K562 (cell line): ENCODE measurements at regions not wholly inside any gene's neighbourhood (a gene's known extent, or its start where the extent isn't known, plus 50 kb on each side); places are given as distances from the start of the nearest gene placed in this dataset.

Source experiments
- ATAC-seq: fragments of 200-7000 bp; cut with Tn5 transposase; 3 replicates; pipeline ENCODE4 v1.9.1; 2020; ENCODE audit warnings: moderate library complexity
- BruUV-seq: library from RNA; stranded (reverse); fragments of 400-500 nt; replicated peaks from 2 replicates; lab custom pipeline; 2021; lab: Mats Ljungman, UMichigan
- CTCF ChIA-PET: fragments of 300-600 bp; formaldehyde crosslinking; extraction: SDS; loops from one replicate; lab custom pipeline; 2021; ENCODE audit warnings: low intra/inter-chr PET ratio; lab: Yijun Ruan, JAX
- POLR2A ChIA-PET: fragments of 300-600, 350-650 bp; sonication (Branson Sonifier 250); formaldehyde crosslinking; extraction: SDS; loops from one replicate; lab custom pipeline; 2021; ENCODE audit warnings: antibody characterized with exemption, inconsistent platforms; lab: Yijun Ruan, JAX
- DNase-seq, 4 experiments: peaks; one replicate each; pipeline versions ENCODE4 v3.0.0 to v3.0.0-alpha.2; 2011 to 2018; ENCODE audit warnings: low spot score in 3 of 4, mixed read lengths in 3 of 4; ENCODE audit errors: extremely low read depth in 1 of 4
- FAIRE-seq: peaks from 2 replicates; lab custom pipeline; 2011; peaks lifted over from hg19 to GRCh38; lab: Jason Lieb, UNC
- H2AFZ ChIP-seq: 2 replicates; pipeline ENCODE4 v1.6.0; 2011; ENCODE audit warnings: low read depth, low read length, control low read depth, inconsistent platforms
- H3K27ac ChIP-seq: fragments of 200-600 bp; 3 replicates; pipeline ENCODE4 v1.8.0; 2011; ENCODE audit warnings: low read depth, mild to moderate bottlenecking, control low read depth, inconsistent platforms, low read length, moderate library complexity, mixed read lengths; ENCODE audit errors: extremely low read depth
- H3K27me3 ChIP-seq, 2 experiments: fragments of 300-600 bp in 1 of 2; 2 replicates in 1 of 2; 3 replicates in 1 of 2; pipeline versions ENCODE4 v1.6.0 to v1.8.0; 2011; ENCODE audit warnings: inconsistent platforms in 2 of 2, low read length in 2 of 2, mild to moderate bottlenecking in 1 of 2, mixed read lengths in 1 of 2, moderate library complexity in 1 of 2; ENCODE audit not compliant: control insufficient read depth in 2 of 2, insufficient read depth in 2 of 2
- H3K36me3 ChIP-seq: fragments of 300-600 bp; 3 replicates; pipeline ENCODE4 v1.8.0; 2011; ENCODE audit warnings: mild to moderate bottlenecking, low read length, inconsistent platforms; ENCODE audit not compliant: control insufficient read depth, insufficient read depth
- H3K4me1 ChIP-seq, 2 experiments: fragments of 200-600 bp in 1 of 2; replicated peaks in 1 of 2; 2 replicates in 1 of 2; 3 replicates in 1 of 2; pipeline versions ENCODE4 v1.5.1 to v1.8.0; 2011; ENCODE audit warnings: inconsistent platforms in 2 of 2, low read length in 2 of 2, mild to moderate bottlenecking in 1 of 2, mixed read lengths in 1 of 2, moderate library complexity in 1 of 2; ENCODE audit not compliant: control insufficient read depth in 2 of 2, insufficient read depth in 2 of 2
- H3K4me2 ChIP-seq: 2 replicates; pipeline ENCODE4 v1.6.1; 2011; ENCODE audit warnings: low read length, control low read depth, inconsistent platforms, mixed read lengths; ENCODE audit not compliant: insufficient read depth
- H3K4me3 ChIP-seq: fragments of 200-600 bp; sonication (generic), shearing (Covaris generic); 2 replicates; pipeline ENCODE4 v1.5.1; 2016; ENCODE audit warnings: control low read depth, inconsistent platforms
- H3K79me2 ChIP-seq: fragments of 200-600 bp; 3 replicates; pipeline ENCODE4 v1.8.0; 2011; ENCODE audit warnings: low read length, inconsistent platforms; ENCODE audit not compliant: control insufficient read depth, insufficient read depth
- H3K9ac ChIP-seq, 2 experiments: 2 replicates each; pipeline versions ENCODE4 v1.6.0 to v1.6.1; 2011; ENCODE audit warnings: low read depth in 2 of 2, low read length in 2 of 2, control low read depth in 1 of 2, inconsistent platforms in 1 of 2, mild to moderate bottlenecking in 1 of 2, mixed read lengths in 1 of 2; ENCODE audit not compliant: insufficient read depth in 1 of 2
- H3K9me1 ChIP-seq: one replicate; pipeline ENCODE4 v1.6.0; 2011; ENCODE audit warnings: inconsistent platforms, mild to moderate bottlenecking, low read length, moderate library complexity; ENCODE audit not compliant: control insufficient read depth, insufficient read depth
- H3K9me3 ChIP-seq: replicated peaks from 2 replicates; pipeline ENCODE4 v1.5.1; 2011; ENCODE audit warnings: low read depth, low read length, inconsistent platforms; ENCODE audit not compliant: control insufficient read depth, insufficient read depth
- H4K20me1 ChIP-seq: replicated peaks from 2 replicates; pipeline ENCODE4 v1.6.1; 2011; ENCODE audit warnings: low read length, inconsistent platforms, mixed read lengths; ENCODE audit not compliant: control insufficient read depth, insufficient read depth
- CTBP1 ChIP-seq: fragments of 450-650 bp; IDR thresholded peaks from 2 replicates; pipeline ENCODE4 v1.6.1; 2016; ENCODE audit warnings: borderline replicate concordance
- FOXK2 ChIP-seq, 2 experiments: fragments of 450-650 bp; IDR thresholded peaks in 1 of 2; conservative IDR thresholded peaks in 1 of 2; 2 replicates each; pipeline ENCODE4 v1.6.1; 2016; ENCODE audit warnings: low read depth in 2 of 2, mild to moderate bottlenecking in 1 of 2
- HDAC3 ChIP-seq: fragments of 450-650 bp; IDR thresholded peaks from 2 replicates; pipeline ENCODE4 v1.6.1; 2018; ENCODE audit warnings: borderline replicate concordance, mild to moderate bottlenecking, moderate library complexity; ENCODE audit not compliant: partially characterized antibody
- HNRNPLL ChIP-seq: fragments of 200-400 bp; formaldehyde crosslinking; IDR thresholded peaks from 2 replicates; pipeline ENCODE4 v1.6.1; 2017; ENCODE audit warnings: low read length, low read depth, mild to moderate bottlenecking; ENCODE audit not compliant: poor library complexity, severe bottlenecking
- LCOR ChIP-seq: sonication (generic); formaldehyde crosslinking; IDR thresholded peaks from 2 replicates; pipeline ENCODE4 v1.8.0; 2022; ENCODE audit warnings: mild to moderate bottlenecking, missing genetic modification reagents
- MIER1 ChIP-seq: fragments of 450-650 bp; IDR thresholded peaks from 2 replicates; pipeline ENCODE4 v1.6.1; 2016; ENCODE audit warnings: antibody characterized with exemption, mild to moderate bottlenecking, low read depth
- MTF1 ChIP-seq: fragments of 250-450 bp; sonication (Bioruptor Pico); IDR thresholded peaks from 2 replicates; pipeline ENCODE4 v1.9.0; 2021; ENCODE audit warnings: moderate library complexity, mild to moderate bottlenecking, inconsistent platforms, borderline replicate concordance
- PTTG1 ChIP-seq: fragments of 450-650 bp; IDR thresholded peaks from 2 replicates; pipeline ENCODE4 v1.6.1; 2016; ENCODE audit warnings: low read depth, mild to moderate bottlenecking, missing genetic modification characterization, missing compliant biosample characterization
- SMAD2 ChIP-seq: fragments of 150-350 bp; IDR thresholded peaks from 2 replicates; pipeline ENCODE4 v1.6.1; 2014; ENCODE audit warnings: low read depth, mild to moderate bottlenecking, low read length
- SNIP1 ChIP-seq: fragments of 450-650 bp; IDR thresholded peaks from 2 replicates; pipeline ENCODE4 v1.7.1; 2017; ENCODE audit warnings: low read depth, mild to moderate bottlenecking
- SNRNP70 ChIP-seq: fragments of 200-400 bp; formaldehyde crosslinking; optimal IDR thresholded peaks from 2 replicates; pipeline ENCODE3; 2017; ENCODE audit warnings: low read depth, low read length
- STAG1 ChIP-seq: sonication (generic); formaldehyde crosslinking; IDR thresholded peaks from 2 replicates; pipeline ENCODE4 v1.5.0; 2020; ENCODE audit warnings: missing genetic modification reagents, borderline replicate concordance
- ZNF232 ChIP-seq: sonication (generic); formaldehyde crosslinking; IDR thresholded peaks from 2 replicates; pipeline ENCODE4 v1.8.0; 2022; ENCODE audit warnings: mild to moderate bottlenecking, missing genetic modification reagents
- WGBS: fragments of 100-300 bp; shearing (Covaris generic); methylation state at CpG from one replicate; pipeline ENCODE4 v1.1.6; 2016; ENCODE audit warnings: low coverage, mixed read lengths; ENCODE audit not compliant: insufficient coverage; ENCODE audit errors: missing lambda C conversion rate; 5-methylcytosine and 5-hydroxymethylcytosine counted together
- in situ Hi-C: fragments of 300-500 bp; cut with MboI; formaldehyde crosslinking; loops from 4 replicates; pipeline ENCODE4 v1.15.0; 2018; ENCODE audit warnings: inconsistent platforms, mixed read lengths
- intact Hi-C: fragments of 100-400 bp; cut with micrococcal nuclease; formaldehyde crosslinking; loops from 2 replicates; pipeline ENCODE4 v1.14.2; 2022
- TF ChIP-seq, protein P1 (sequence below): fragments of 250-450 bp; sonication (Bioruptor Pico); IDR thresholded peaks from 2 replicates; pipeline ENCODE4 v1.4.0; 2020; ENCODE audit warnings: borderline replicate concordance

GRCh38 chr1:22344329-22344630 is 107.4 kb upstream of the ZBTB40 start (continued):
- TF ChIP-seq HNRNPLL (no peak), SNIP1 (no peak), LCOR (CRISPR knock-in tag) (no peak), PTTG1 (tag) (no peak), STAG1 (CRISPR knock-in tag) (no peak), ZNF232 (CRISPR knock-in tag) (no peak), FOXK2 (conservative IDR thresholded peaks at IDR 0.05 in 1 of 2, IDR thresholded peaks at IDR 0.05 in 1 of 2; ENCODE audit: low read depth in 2 of 2) (no peak), SMAD2 (no peak)

DNA sequence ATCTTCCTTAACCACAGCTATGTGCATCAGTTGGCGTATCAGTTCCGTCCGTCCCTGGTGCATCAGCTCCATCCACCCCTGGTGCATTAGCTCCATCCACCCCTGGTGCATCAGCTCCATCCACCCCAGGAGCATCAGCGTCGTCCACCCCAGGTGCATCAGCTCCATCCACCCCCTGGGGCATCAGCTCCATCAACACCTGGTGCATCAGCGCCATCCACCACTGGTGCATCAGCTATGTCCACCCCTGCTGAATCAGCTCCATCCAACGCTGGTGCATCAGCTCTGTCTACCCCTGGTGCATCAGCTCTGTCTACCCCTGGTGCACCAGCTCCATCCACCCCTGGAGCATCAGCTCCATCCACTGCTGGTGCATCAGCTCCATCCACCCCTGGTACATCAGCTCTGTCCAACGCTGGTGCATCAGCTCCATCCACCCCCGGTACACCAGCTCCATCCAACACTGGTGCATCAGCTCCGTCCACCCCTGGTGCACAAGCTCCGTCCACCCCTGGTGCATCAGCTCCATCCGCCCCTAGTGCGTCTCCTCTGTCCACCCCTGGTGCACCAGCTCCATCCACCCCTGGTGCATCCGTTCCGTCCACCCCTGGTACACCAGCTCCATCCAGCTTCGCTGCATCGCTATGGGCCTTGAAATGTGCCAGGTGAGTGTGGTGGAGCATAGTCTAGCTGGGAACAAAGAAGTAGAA is 106.6 kb upstream of the ZBTB40 start:
- Histone ChIP-seq H4K20me1 (peaks cover 26% of the 10 kb centered on the region), H3K27ac (no peak overlapping the region), H3K9ac (no peak overlapping the region), H3K36me3 (no peaks in the 10 kb centered on the region), H3K4me3 (no peak overlapping the region), H3K79me2 (no peaks in the 10 kb centered on the region)
- in situ Hi-C loops (no loop called here), intact Hi-C loops (no loop called here)
- ATAC-seq (no peak), FAIRE-seq (no peak)
- CTCF ChIA-PET = no interaction called here
- TF ChIP-seq HDAC3 (no peak), MTF1 (CRISPR knock-in tag) (no peak), CTBP1 (peak; percentile 34; the same call in 1 of the 2 replicates), MIER1 (no peak), SNRNP70 (no peak)
- TF ChIP-seq, protein P1, sequence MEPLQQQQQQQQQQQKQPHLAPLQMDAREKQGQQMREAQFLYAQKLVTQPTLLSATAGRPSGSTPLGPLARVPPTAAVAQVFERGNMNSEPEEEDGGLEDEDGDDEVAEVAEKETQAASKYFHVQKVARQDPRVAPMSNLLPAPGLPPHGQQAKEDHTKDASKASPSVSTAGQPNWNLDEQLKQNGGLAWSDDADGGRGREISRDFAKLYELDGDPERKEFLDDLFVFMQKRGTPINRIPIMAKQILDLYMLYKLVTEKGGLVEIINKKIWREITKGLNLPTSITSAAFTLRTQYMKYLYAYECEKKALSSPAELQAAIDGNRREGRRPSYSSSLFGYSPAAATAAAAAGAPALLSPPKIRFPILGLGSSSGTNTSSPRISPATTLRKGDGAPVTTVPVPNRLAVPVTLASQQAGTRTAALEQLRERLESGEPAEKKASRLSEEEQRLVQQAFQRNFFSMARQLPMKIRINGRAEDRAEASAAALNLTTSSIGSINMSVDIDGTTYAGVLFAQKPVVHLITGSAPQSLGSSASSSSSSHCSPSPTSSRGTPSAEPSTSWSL (CRISPR knock-in tag) = no peak
- TF ChIP-seq, all 486 proteins: peak for 1
- Histone ChIP-seq H3K27me3 (peaks cover 67 to 91% of the 10 kb centered on the region in 2 experiments), H3K4me1 (peaks cover 0 to 14% of the 10 kb centered on the region in 2 experiments; a peak in 3 of 5 replicates), H3K9me1 (no peaks in the 10 kb centered on the region), H3K4me2 (no peak overlapping the region), H2AFZ (no peak overlapping the region), H3K9me3 (no peaks in the 10 kb centered on the region; the same call in 1 of the 2 replicates)
- WGBS = under 1% methylated on average over 17 of the region's 17 CpGs
- DNase-seq = no peak
- no TSS peak for BruUV-seq
- POLR2A ChIA-PET = interaction anchor here (0.6 to 0.7 kb wide), 2 partner anchors 14 to 359 kb away, joined by 3 to 4 read pairs; no protein-coding TSS in a partner anchor
